ENCODE measurements at regions not wholly inside any gene's neighbourhood (a gene's known extent, or its start where the extent isn't known, plus 50 kb on each side); places are given as distances from the start of the nearest gene placed in this dataset.

DNA sequence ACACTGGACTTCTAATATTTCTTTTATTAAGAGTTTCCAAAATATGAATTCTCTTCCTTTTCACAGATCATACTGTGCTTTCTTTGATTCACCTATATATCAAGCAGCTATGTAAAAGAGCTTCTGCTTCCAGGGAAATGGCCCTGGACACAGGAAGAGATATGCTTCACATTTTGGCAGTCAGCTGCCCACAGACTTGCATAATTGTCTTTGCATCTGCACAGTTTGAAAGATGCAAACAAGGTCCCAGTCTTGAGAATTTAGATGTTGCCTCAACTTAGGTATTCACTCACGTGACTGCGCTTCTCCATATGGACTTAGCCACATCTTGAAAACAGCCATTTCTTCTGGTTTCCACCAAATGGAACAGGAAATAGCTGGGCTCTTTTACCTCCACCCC is 92.3 kb upstream of the POU2AF2 start:
- DNase-seq (ENCODE audit: low read depth), result no peak
- H3K4me3 ChIP-seq (ENCODE audit: low read depth, low read length), result no peak overlapping the region

DNA sequence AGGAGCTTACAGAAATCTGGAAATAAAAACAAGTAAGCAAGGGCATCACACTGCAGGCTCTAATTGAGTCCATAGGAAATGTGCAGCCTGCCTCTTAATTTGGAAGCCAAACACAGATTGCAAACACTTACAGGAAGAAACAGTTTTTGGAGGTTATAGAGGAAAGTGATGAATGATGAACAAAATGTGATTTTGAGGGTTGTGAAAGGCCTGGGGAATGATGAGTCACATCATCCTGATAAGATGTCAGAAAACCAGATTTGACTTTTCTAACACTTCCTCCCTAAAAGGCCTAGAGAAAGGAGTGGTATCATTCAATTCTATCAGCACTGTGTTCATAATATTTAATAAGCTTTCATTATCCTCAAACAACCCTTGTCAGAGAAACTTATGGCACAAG is 96.6 kb upstream of the POU2AF2 start:
- H3K4me3 ChIP-seq (ENCODE audit: low read depth, low read length), result no peak overlapping the region
- peak; percentile 4 for DNase-seq (ENCODE audit: low read depth)

DNA sequence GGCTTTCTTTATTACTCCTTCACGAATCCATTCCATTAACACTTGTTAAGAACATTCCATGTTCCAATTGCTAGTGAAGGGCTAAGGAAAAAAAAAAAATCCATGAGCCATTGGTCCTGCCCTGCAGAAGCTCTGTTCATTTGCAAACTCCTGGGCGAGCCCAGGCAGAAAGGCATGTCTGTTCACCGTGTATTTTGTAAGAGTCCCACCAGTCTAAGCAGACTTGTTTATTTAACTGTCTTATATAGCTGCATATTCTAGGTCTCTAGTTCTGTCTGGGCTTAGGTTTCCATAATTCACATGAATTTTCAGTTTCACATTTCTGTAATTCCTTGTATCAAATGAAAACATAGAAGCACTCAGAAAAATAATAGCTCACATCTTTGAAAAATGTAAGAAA is 97.4 kb upstream of the POU2AF2 start:
- no peak overlapping the region for H3K4me3 ChIP-seq (ENCODE audit: low read depth, low read length)
- no peak for DNase-seq (ENCODE audit: low read depth)

DNA sequence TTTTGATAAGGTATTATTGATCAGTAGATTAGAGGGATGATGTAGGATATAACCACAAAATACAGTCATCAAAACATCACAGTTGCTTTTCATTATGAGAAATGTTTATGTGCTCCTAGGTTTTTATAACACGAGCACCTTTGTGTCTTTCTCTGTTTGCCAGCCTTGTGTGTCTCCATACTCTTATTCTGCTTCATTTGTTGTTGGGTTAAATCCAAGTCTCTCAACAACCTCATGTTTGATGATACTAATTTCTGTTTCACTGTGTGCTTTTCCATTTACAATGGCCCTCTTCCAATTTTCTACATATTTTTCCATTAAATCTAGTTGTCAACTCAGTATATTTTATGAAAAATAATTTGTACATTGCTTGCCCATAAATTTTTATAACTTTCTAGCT is 107.7 kb upstream of the POU2AF2 start:
- DNase-seq (ENCODE audit: low read depth), result no peak
- no peak overlapping the region for H3K4me3 ChIP-seq (ENCODE audit: low read depth, low read length)

DNA sequence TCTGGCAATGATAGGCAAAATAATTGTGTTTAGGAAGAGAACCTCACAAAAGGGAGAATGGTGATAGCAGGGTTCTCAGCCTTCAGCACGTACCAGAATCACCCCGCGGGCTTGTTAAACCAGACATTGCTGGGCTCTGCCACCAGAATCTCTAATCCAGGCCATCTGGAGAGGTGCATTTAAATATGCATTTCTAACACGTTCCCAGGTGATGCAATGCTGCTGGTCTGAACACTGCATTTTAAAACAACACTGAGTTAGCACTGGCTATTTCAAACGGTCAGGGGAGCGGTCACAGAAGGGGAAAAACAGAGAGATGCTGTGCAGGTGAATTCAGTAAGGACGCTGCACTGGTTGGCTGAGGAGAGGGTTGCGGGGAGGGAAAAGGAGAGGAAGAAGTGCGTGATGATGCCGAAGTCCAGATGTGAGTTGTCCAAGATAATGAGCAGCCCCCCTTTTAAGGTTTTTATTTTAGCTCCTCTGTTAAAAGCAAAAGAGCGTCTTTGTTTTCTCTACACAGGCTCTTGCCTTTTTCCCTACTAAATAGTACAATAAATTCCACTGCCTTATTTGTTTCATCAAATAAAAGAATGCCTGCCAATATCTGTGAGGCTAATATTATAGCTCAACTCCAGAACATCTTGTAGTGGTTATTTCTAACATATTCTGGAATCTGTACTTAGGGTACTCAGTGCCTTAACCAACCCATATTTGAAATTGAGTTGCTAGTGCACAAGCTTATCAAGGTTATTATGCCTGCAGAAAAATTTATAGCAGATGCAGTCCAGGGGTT is 109.6 kb upstream of the POU2AF2 start:
- DNase-seq (ENCODE audit: low read depth), result no peak
- no peak overlapping the region for H3K4me3 ChIP-seq (ENCODE audit: low read depth, low read length)

DNA sequence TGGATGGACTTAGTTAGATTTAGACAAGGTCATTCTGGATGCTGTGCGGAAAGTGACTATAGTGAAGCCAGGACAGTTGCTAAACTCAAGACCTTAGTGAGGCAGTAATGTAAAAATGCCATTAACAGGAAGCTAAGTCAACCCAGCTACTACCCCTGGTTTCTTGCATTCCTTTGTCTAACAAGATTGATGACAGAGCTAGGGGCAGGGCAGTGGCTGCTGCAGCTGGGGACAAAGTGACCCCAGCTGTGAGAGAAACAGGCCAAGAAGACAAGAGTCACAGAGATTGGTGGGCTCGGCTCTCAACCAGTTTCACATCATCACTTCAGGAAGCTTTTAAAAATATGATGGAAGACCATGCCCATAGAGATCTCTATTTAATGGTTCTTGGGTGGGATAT is 110.4 kb upstream of the POU2AF2 start:
- H3K4me3 ChIP-seq (ENCODE audit: low read depth, low read length), result no peak overlapping the region
- no peak for DNase-seq (ENCODE audit: low read depth)

DNA sequence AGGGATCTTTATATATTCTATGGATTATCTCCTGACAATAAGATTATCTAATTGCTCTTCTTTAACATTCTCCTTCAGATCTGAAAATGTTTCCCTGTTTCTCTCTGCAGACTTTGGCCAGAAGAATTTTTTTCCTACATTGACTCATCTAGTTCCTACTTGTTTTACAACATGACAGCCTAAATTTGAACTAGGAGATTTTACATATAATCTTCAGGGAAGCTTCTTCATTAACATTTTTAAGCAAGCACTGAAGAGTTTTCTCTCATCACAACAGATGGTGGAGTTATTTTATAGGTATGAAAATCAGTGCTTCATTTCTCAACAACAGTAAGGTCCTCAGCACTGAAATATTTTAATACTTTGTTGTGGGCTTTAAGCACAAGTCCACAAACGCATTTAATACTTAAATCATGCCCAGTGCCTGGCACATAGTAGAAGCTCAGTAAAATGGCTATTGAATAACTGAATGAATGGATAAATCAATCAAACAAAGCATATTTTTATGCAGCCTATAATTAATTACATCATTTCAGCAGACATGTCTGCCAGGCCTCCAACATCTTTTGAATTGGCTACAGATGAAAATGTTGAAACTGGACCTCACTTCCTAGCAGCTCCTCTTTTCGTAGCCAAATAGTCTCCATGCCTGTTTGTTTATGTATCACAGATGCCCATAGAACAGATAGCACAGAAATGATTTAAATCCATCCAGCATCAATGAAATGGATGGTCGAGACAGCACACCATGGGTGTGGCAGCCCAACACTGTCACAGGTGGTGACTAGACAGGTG is 117.3 kb upstream of the POU2AF2 start:
- no peak overlapping the region for H3K4me3 ChIP-seq (ENCODE audit: low read depth, low read length)
- no peak for DNase-seq (ENCODE audit: low read depth)

DNA sequence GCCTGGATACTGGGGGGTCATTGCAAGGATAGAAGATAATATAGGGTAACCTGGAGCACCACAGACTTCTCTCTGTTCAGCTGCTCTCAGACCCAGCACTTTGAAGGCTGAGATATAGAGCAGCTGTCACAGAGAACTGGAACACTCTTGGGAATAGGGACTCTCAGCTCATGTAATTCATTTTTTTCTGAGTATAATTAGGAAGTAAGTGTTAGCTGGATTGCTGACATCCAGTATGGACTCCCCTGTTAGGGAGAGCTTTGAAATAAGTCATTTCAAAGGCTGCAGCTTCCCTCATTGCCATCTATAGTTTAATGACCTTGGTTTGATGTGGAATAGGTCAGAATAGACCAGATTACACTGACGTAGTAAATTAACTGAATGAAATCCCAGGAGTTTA is 120.8 kb upstream of the POU2AF2 start:
- no peak overlapping the region for H3K4me3 ChIP-seq (ENCODE audit: low read depth, low read length)
- DNase-seq (ENCODE audit: low read depth), result no peak

DNA sequence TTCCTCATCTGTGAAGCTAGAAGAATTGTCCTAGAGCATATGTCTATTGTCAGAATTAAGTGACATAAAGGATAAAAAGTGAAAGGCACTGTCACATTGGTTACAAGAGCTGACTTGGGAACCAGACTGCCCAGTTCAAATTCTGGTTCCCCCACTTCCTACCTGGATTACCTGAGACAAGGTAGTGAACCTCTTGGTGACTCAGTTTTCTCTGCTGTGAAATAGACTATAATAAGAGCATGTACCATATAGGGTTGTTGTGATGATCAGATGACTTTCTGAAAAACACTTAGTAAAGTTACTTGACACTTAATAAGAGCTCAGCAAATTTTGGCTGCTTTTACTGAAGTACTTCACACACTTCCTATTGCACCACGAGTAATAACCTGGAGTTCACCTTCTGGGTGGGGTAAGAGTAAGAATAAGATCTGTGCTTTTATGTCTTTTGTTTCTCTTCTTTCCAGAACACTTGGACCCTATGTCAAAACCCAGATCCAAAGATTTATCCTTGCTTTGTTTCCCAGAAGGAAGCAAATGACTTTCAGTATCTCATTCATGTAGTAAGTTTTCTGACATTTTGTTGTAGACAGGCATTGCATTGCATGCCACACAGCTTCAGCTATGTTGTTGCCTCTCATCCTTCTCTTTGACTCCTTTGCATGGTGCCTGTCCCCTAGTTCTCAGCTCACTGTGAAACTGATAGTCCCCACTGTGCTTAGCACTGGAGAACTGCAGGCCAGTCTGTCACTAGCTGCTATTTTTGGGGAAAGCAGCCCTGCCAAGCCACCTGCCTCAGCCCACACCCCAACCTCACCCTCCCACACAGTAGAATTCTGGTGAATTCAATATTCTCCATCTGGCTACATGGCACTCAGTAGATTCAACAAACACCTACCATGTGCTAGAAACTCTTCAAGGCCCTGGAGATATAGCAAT is 121.8 kb upstream of the POU2AF2 start:
- no peak overlapping the region for H3K4me3 ChIP-seq (ENCODE audit: low read depth, low read length)
- DNase-seq (ENCODE audit: low read depth), result no peak

DNA sequence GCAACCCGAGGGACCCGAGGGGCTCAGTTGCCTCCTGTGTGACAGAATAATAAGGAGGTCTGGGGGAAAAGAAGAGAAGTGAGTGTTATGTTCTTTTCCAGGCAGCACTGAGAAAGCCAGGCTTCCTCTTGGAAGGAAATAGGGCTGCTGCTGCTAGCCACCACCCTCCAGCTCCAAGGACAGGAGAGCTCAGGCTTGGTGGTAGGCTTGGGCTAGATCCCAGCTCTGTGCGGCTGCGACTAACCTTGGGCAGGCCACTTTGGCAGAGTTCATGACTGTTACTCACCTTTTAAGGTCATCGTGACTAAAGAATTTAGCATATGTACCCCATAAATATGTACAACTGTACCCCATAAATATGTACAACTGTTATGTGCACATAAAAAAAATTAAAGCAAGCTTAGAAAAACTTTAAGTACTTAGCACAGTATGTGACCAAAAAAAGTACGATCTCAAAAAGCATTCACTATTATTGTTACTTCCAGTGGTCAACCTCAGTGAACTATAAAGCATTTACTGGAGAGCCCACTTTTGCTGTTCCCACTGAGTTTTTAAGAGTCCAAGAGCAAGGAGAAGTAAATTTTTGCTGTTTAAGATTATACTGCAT is 124.7 kb upstream of the POU2AF2 start:
- H3K4me3 ChIP-seq (ENCODE audit: low read depth, low read length), result no peak overlapping the region
- DNase-seq (ENCODE audit: low read depth), result no peak

DNA sequence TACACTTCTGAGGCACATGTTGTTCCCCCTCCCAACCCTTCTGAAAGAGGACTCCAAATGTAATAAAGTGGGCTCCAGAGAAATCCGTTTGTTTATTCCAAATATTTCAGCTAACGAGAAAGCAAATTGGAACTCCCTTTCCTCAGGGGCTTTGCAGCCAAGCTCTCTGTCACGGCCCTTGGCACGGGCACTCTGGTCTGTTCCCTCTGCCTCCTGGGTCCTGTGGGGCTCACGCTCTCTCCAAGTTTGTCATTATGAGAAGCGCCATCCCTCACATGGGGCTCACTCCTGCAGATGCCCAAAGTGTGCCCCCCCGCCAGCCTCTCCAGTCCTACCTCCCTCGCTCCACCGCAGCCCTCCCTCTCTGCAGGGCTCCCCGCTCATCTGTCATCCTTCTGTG is 125.4 kb upstream of the POU2AF2 start:
- DNase-seq (ENCODE audit: low read depth), result no peak
- no peak overlapping the region for H3K4me3 ChIP-seq (ENCODE audit: low read depth, low read length)

DNA sequence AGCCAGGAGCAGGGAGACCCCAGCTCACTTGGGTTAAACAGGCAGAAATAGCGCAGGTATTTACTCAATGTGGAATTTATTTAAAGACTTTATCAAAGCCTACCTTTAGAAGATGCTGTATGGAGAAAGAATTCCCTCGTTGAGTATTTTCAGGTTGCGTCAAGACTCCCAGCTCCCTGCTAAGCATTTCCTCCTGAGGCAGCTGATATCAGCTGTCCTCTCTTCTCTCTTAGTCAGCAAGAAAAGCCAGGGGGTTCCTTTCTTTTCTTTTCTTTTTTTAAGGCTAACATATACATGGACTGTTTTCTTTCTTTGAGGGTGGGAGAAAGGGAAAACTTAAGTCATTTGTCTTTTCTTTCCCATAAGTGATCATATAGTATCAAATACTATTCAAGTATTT is 125.8 kb upstream of the POU2AF2 start:
- H3K4me3 ChIP-seq (ENCODE audit: low read depth, low read length), result no peak overlapping the region
- no peak for DNase-seq (ENCODE audit: low read depth)

DNA sequence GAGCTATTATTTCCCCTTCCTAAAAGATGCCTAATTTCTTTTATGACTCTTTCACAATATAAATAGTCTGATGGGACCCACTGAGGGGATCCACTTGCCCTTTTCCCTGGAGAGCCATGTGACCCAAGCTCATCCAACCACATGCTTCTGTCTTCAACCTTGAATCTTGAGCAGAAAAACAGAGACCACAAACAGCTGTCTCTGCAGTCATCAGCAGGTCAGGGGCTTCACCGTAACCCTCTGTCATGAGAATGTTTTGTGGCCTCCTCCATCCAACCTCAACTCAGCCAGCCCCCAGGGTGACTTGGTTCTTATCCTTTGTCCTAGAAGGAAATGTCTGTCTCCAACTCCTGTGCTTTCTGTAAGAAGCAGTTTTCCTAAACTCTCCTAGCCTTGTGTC is 129.6 kb upstream of the POU2AF2 start:
- no peak for DNase-seq (ENCODE audit: low read depth)
- H3K4me3 ChIP-seq (ENCODE audit: low read depth, low read length), result no peak overlapping the region

DNA sequence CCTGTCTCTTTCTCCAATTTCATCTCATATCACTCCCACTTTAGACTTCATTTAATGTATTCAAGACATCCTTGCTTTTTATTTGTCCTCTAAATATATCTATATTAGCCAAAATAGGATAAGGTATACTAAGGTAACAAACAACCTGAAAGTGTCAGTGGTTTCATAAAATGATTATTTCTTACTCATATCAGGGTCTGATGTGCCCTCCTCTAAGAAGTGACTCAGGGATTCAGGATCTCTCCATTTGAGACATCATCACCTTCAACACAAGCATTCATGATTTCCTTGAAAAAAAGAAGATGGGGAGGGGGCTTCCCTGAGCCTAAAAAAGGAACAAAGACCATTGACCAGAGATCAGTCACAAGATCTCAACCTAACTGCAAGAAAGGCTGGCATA is 131.4 kb upstream of the POU2AF2 start:
- no peak for DNase-seq (ENCODE audit: low read depth)
- H3K4me3 ChIP-seq (ENCODE audit: low read depth, low read length), result no peak overlapping the region

DNA sequence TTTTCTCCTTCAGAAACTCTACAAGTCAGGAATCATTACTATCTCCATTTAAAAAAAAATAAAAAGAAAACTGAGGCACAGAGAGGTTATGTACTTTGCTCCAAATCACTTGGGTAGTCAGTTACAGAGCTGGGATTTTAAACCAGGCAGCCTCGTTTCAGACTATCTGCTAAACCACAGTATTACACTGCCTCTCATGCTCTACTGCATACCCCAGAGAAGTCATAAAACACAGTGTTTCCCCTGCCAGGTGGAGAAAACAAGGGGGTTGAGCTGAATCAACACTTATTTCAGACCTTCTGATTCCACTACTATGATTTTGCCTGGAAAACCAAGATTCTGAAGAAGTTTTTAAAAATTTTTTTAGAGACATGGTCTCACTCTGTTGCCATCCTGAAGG is 132.9 kb upstream of the POU2AF2 start:
- no peak overlapping the region for H3K4me3 ChIP-seq (ENCODE audit: low read depth, low read length)
- DNase-seq (ENCODE audit: low read depth), result no peak

DNA sequence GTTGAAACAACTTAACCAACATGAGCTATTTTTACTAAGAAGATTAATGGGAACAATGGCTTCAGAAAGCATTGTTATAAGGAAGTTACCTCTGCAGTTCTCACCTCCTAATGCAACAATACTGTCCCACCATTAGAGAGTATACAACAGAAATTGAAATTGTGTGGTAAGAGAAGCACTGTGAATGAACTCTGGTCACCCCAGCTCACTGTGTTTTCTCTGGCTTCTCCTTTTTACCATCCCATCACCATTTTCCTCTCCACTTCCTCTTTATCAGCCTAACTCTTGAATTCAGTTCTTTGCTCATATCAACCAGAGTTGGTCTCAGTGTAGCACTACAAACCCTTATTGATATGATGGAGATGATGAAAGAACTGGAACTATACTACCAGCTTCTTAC is 138.0 kb upstream of the POU2AF2 start:
- DNase-seq (ENCODE audit: low read depth), result no peak
- H3K4me3 ChIP-seq (ENCODE audit: low read depth, low read length), result no peak overlapping the region

DNA sequence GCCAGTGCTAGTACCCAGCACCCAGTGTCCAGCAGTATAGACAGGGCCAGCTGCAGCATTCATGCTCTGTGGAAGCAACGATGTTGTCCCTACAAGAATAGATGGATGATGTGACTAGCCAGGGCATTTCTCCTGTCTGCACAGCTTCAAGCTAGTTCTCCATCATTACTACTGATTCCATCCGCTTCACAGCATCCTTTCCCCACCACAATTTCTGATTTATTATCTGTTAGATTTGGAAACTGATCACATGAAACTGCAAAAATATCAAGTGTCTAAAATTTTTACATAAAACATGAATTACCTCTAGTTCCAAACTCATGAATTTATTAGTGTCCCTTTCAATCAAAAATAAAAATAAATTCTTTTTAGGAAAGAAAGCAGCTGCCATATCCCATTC is 138.9 kb upstream of the POU2AF2 start:
- no peak overlapping the region for H3K4me3 ChIP-seq (ENCODE audit: low read depth, low read length)
- no peak for DNase-seq (ENCODE audit: low read depth)

DNA sequence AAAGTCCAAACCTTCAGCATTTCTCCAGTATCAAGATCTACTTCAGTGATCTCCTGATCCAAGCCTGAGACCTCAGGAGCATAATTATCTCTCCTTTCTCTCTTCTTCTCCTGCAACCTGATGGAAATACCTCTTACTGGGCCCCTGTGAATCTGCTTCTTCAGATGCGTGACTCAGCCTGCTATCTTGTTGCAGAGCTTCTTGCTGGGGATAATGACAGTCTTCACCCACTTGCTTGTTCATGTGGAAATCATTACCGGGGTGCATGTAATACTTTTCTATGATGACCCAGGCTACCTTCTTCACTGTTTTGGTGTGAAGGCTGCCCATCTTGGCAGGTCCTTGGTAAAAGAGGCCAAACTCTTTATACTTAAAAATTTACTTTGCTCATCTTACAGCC is 140.0 kb upstream of the POU2AF2 start:
- no peak overlapping the region for H3K4me3 ChIP-seq (ENCODE audit: low read depth, low read length)
- peak; percentile 31 for DNase-seq (ENCODE audit: low read depth)

DNA sequence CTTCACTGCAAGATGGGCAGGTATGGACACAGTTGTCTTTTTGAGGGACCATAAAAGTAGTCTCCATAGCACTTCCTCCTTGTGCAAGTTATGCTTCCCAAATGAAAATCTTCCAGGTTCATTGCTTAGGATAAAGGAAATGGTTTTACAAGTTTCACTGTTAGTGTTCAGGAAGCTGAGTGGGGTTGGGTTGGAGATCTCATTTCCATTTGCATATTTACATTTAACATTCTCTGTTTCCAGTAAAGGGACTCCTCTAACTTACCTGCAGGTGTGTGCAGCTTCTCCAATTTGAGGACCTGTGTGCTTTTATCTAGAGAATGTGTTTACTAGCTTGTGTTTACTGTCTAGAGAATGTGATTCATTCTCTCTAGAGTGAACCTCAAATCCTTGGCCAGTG is 141.3 kb upstream of the POU2AF2 start:
- H3K4me3 ChIP-seq (ENCODE audit: low read depth, low read length), result no peak overlapping the region
- no peak for DNase-seq (ENCODE audit: low read depth)

DNA sequence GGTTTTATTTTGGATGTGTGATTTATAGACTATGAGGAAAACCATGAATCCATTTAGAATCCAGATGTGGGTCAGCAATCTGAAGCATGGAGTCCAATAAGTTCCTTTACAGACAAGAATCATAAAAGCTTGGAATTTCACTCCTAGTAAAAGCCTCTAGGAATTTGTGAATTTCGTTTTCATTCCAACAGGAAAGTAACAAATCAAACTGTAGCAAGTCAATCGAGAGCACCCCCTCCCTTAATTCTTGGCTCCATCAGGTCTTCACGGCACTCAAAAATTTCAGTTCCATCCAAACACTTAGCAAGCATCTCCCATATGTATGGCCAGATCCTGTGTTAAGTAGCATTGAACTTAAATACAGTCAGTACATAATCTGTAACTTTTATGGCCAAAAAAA is 143.6 kb upstream of the POU2AF2 start:
- no peak for DNase-seq (ENCODE audit: low read depth)
- H3K4me3 ChIP-seq (ENCODE audit: low read depth, low read length), result no peak overlapping the region
